ENCODE measurements at regions not wholly inside any gene's neighbourhood (a gene's known extent, or its start where the extent isn't known, plus 50 kb on each side); places are given as distances from the start of the nearest gene placed in this dataset.

GRCh38 chr2:60652832-60653340 is 99.4 kb upstream of the BCL11A start:
- no peak overlapping the region for H3K4me3 ChIP-seq (ENCODE audit: low read length)
- TF ChIP-seq, protein P1, sequence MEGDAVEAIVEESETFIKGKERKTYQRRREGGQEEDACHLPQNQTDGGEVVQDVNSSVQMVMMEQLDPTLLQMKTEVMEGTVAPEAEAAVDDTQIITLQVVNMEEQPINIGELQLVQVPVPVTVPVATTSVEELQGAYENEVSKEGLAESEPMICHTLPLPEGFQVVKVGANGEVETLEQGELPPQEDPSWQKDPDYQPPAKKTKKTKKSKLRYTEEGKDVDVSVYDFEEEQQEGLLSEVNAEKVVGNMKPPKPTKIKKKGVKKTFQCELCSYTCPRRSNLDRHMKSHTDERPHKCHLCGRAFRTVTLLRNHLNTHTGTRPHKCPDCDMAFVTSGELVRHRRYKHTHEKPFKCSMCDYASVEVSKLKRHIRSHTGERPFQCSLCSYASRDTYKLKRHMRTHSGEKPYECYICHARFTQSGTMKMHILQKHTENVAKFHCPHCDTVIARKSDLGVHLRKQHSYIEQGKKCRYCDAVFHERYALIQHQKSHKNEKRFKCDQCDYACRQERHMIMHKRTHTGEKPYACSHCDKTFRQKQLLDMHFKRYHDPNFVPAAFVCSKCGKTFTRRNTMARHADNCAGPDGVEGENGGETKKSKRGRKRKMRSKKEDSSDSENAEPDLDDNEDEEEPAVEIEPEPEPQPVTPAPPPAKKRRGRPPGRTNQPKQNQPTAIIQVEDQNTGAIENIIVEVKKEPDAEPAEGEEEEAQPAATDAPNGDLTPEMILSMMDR (conservative IDR thresholded peaks at IDR 0.05; ENCODE audit: low read length), result no peak
- DNase-seq (ENCODE audit: low read depth), result no peak

DNA sequence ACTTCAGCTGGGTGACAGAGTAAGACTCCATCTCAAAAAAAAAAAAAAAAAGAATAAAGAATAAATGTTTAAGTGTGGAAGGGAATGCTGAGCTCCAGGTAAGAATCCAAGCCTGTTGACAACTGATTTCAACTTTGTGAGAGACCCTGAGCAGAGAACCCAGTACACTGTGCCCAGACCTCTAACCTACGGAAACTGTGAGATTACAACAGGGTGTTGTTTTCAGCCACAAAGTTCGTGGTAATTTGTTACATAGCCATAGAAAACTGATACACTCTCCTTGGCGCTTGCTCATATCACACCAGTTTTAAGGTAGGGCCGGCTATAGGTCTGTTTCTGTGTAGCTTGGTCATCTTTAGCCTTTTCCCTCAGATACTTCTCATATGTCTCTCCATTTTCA is 98.4 kb upstream of the PAPOLG start:
- H3K4me3 ChIP-seq (ENCODE audit: low read length), result no peak overlapping the region
- TF ChIP-seq, protein P1 (conservative IDR thresholded peaks at IDR 0.05; ENCODE audit: low read length), result no peak
- no peak for DNase-seq (ENCODE audit: low read depth)

DNA sequence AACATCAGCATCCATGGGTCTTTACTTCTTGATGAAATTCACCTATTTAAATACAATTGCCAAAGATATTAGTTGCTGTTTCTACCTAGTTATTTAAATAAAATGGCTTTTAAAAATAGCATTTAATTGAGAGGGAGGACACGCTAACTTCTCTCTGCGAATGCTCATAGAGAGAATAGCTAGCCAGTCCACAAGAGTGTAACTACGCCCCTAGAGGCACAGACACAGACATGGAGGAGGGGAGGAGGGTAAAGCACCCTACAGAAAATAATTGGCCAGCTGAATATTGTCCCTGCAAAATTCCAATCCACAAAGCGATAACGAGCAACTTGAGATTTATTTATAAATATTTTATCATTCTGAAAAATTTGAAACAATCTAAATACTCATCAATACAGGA is 97.0 kb upstream of the PAPOLG start:
- no peak for DNase-seq (ENCODE audit: low read depth)
- TF ChIP-seq, protein P1 (conservative IDR thresholded peaks at IDR 0.05; ENCODE audit: low read length), result no peak; the same call in 1 of the 2 replicates
- no peak overlapping the region for H3K4me3 ChIP-seq (ENCODE audit: low read length)

DNA sequence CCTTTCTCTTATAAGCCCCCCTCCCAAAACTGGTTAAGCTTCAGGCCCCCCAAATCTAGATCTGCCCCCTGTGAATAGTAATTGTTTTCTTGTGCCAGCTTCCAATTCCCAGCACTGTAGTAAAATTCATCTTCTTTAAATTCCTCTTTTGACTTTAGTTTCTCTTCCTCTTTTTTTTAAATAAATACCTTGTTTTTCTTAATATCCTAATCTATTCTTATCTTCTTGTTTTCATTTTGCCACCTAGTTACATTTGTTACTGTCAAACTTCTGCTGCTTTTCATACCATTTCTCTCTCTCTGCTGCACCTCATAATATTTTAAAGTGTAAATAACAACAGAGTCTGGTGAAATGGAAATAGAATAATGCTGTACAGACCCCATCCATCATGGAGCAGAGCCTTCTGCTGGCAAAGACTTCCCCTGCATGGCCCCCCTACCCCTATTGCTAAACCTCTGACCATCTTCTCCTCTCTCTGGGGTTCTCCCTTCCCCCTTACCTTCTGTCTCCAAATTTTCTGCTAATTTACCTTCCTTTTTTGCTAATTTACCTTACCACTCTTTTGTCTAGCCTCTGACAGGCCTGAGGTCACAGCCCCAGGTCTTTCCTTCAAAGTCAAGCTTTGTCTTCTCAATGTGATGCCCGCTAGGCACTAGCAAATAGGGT is 94.9 kb upstream of the PAPOLG start:
- no peak for DNase-seq (ENCODE audit: low read depth)
- TF ChIP-seq, protein P1 (conservative IDR thresholded peaks at IDR 0.05; ENCODE audit: low read length), result no peak
- no peak overlapping the region for H3K4me3 ChIP-seq (ENCODE audit: low read length)

GRCh38 chr2:60662781-60663180 is 93.3 kb upstream of the PAPOLG start:
- TF ChIP-seq, protein P1 (conservative IDR thresholded peaks at IDR 0.05; ENCODE audit: low read length), result no peak
- no peak overlapping the region for H3K4me3 ChIP-seq (ENCODE audit: low read length)
- DNase-seq (ENCODE audit: low read depth), result no peak

- DNase-seq (ENCODE audit: low read depth), result no peak
- no peak overlapping the region for H3K4me3 ChIP-seq (ENCODE audit: low read length)
- TF ChIP-seq, protein P1 (conservative IDR thresholded peaks at IDR 0.05; ENCODE audit: low read length), result no peak
These were observed 84.1 kb upstream of the PAPOLG start for GRCh38 chr2:60671966-60672365.

GRCh38 chr2:60674524-60675165 is 81.4 kb upstream of the PAPOLG start:
- TF ChIP-seq, protein P1 (conservative IDR thresholded peaks at IDR 0.05; ENCODE audit: low read length), result peak; percentile 92
- DNase-seq (ENCODE audit: low read depth), result peak; percentile 63
- no peak overlapping the region for H3K4me3 ChIP-seq (ENCODE audit: low read length)

Data from AG10803 (cell line).